Pulmonary artery endothelial cell (primary cell): ENCODE measurements at regions not wholly inside any gene's neighbourhood (a gene's known extent, or its start where the extent isn't known, plus 50 kb on each side); places are given as distances from the start of the nearest gene placed in this dataset.

ENCODE experiments used
- DNase-seq: peaks from one replicate; pipeline ENCODE4 v3.0.0-alpha.2; 2011; ENCODE audit warnings: low read depth, low spot score

GRCh38 chr20:6492271-6493055 is 275.0 kb upstream of the BMP2 start:
- no peak for DNase-seq

GRCh38 chr20:6490849-6491248 is 276.6 kb upstream of the BMP2 start:
- DNase-seq: no peak

GRCh38 chr20:6489361-6490171 is 277.9 kb upstream of the BMP2 start:
- no peak for DNase-seq

- no peak for DNase-seq
Measured at GRCh38 chr20:6485351-6485750, 282.1 kb upstream of the BMP2 start.

GRCh38 chr20:6483727-6484126 is 283.8 kb upstream of the BMP2 start:
- no peak for DNase-seq

- DNase-seq: no peak
Measured at GRCh38 chr20:6482486-6482885, 285.0 kb upstream of the BMP2 start.

- no peak for DNase-seq
Measured at GRCh38 chr20:6480328-6481200, 286.9 kb upstream of the BMP2 start.

- no peak for DNase-seq
Measured at GRCh38 chr20:6473197-6473596, 294.3 kb upstream of the BMP2 start.

- no peak for DNase-seq
Measured at GRCh38 chr20:6471871-6472270, 295.6 kb upstream of the BMP2 start.

- DNase-seq: no peak
Measured at GRCh38 chr20:6471110-6471647, 296.3 kb upstream of the BMP2 start.

GRCh38 chr20:6469695-6470094 is 297.8 kb upstream of the BMP2 start:
- no peak for DNase-seq

GRCh38 chr20:6468423-6469116 is 298.9 kb upstream of the BMP2 start:
- DNase-seq: no peak

- DNase-seq: no peak
Measured at GRCh38 chr20:6467562-6467961, 299.9 kb upstream of the BMP2 start.

- DNase-seq: no peak
Measured at GRCh38 chr20:6466075-6466810, 301.2 kb upstream of the BMP2 start.

GRCh38 chr20:6450841-6451240 is 316.6 kb upstream of the BMP2 start:
- no peak for DNase-seq

GRCh38 chr20:6440443-6440799 is 317.6 kb upstream of the FERMT1 start:
- no peak for DNase-seq

GRCh38 chr20:6439737-6440442 is 317.1 kb upstream of the FERMT1 start:
- no peak for DNase-seq

- no peak for DNase-seq
Measured at GRCh38 chr20:6434131-6434530, 311.3 kb upstream of the FERMT1 start.

- no peak for DNase-seq
Measured at GRCh38 chr20:6430381-6430780, 307.6 kb upstream of the FERMT1 start.
